GM19035 (cell line): ENCODE measurements at regions not wholly inside any gene's neighbourhood (a gene's known extent, or its start where the extent isn't known, plus 50 kb on each side); places are given as distances from the start of the nearest gene placed in this dataset.
"Not testable (repeated sequence)": the region's sequence is repeated elsewhere in the genome, so short reads cannot be mapped to it uniquely, and the experiment has no call there.

ENCODE experiments used
- ATAC-seq: cut with Tn5 transposase; IDR thresholded peaks from one replicate; pipeline ENCODE4 v1.9.1; 2021; ENCODE audit not compliant: unreplicated experiment

DNA sequence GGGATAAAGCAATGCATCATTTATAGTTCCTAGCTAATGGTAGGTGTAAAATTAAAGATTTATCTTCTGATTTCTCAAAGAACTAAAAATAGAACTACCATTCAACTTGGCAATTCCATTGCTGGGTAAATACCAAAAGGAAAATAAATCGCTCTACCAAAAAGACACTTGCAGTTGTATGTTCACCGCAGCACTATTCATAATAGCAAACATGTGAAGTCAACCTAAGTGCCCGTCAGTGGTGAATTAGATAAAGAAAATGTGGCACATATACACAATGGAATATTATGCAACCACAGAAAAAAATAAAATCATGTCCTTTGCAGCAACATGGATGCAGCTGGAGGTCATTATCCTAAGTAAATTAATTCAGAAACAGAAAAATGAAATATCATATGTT, 192.8 kb upstream of the ADRA1D start:
- ATAC-seq: no peak

DNA sequence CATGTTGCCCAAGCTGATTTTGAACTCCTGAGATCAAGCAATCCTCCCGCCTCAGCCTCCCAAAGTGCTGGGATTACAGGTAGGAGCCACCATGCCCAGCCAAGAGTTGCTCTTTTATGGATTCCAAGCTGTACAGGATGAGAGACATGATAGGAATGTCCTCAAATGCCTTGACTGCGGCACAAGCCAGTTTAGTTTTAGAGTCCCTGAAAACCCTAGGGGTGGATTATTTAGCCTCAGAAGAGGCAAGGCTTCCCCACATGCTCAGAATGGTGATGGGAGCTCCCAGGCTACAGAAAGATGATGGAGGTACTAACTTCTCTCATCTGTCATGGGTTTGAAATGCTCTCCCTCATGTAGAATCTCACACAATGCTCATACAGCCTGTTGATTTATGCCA, 192.1 kb upstream of the ADRA1D start:
- ATAC-seq: no peak

DNA sequence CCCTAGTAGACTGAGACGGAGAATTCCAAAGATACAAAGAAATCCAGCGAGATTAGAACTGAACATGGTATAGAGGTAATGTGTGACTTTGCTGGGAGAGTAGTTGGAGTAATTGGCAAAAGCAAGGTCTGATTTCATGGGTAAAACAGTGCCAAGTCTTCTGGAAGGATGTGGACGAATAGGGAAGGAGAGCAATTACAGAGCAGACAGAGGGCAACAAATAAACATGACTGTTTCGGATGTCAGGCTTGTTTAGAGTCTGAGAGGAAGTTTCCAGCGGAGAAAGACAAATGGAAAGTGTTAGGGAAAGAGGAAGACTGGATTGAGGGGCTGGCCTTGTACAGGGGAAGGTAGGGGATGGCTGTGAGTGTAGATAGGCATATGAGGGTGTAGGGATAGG, 190.4 kb upstream of the ADRA1D start:
- no peak for ATAC-seq

DNA sequence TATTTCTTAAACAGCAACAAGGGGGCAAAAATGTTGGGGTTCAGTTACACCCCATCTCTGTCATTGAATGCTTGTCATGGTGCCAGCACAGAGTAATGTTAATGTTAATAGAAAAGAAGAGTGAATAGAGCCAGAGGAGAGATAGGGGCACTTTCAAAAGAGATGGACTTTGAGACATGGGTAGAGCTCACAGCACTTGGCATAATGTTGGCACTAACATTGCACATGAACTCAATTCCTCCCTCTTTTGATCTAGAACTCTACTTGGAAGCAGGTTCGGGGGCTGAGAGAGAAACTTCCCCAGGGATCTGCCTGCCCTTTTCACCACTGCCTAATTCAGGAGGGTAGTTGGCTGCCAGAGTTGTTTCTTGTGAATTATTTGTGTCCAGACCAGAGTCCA, 188.0 kb upstream of the ADRA1D start:
- no peak for ATAC-seq

DNA sequence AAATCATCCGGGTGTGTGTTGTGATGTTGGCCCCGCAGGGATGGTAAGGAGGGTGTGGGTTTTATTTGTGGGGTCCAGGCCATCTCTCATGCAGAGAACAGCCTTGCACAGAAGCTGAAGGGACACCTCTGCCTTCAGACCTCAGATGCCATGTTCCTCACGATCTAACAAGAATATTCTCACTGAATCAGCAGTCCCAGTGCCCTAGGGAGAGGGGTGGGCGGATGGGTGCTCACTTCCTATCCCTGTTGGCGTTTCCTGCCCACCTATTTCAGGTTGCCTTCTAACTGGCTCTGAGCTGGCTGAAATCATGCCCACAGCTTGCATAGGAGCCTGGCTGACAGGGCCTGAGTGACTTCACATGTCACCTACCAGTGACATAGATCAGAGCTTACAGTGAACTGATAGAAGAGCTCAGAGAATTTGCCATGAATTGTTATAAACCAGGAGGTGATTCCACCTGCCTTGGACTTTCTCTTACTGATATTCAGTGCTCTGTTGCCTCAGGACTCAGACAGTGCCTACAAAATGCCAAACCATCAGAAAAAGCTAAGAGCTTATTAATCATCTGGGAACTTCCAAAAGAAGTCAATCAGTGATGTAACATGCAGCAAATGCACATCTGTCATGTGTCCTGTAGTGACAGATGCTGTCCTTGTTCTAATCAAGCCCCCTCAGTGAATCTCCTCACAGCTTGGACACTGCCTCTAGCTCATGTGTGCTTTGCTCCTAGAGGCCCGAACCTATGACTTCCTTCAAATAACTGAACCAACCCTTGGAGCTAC, 186.8 kb upstream of the ADRA1D start:
- no peak for ATAC-seq

DNA sequence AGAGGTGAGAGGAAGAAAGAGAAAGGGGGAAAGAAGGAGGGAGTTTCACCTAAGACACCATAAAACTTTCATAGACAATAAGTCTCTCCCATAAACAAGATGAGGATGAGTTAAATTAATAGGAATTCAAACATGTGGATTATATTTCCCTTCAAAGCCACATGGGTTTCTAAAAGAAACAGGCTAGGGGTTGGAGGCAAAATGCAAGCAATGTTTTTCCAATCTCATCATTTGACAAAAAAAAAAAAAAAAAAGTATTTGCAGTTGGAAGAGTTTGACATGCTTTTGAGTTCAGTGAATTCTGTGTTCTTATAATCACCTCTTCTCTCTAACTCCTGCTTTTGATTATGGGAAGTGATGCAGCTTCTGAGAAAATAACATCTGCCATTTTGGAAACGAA, 186.1 kb upstream of the ADRA1D start:
- ATAC-seq: no peak

DNA sequence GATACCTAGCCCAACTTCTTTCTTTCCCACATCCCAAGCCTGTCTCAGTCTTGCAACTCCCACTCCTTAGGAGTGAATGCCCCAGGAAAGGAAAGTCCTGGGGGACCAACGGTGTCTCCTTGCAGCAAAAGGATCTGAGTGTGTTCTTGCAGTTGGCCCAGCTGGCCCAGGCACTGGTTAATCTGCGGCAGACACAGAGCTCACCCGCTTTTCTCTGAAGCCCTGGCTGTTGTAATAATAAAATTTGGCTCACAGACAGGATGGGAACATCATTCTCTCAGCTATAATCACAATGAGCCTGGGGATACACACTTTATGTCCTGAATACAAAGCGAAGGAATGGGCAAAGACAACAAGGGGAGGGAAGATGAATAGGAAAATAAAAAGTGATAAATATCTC, 185.6 kb upstream of the ADRA1D start:
- ATAC-seq: no peak

DNA sequence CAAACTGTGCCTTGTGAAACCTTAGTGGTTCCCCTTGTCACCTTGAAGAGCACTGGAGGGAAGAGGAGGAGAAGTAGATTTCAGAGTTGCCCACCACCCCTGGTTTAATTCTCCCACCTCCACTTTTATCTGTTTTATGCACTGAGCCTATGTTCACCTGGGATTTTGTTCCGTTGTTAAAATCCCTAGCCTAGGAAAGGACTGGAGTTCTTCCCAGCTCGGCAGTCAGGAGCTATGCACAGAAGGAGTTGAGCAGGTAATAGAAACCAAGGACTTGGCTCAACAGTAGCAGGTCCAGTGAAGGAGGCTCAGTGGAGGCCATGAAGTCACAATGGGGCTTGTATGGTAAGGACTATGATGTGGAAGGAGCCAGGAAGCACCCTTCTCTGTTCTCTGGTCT, 182.4 kb upstream of the ADRA1D start:
- ATAC-seq: no peak

DNA sequence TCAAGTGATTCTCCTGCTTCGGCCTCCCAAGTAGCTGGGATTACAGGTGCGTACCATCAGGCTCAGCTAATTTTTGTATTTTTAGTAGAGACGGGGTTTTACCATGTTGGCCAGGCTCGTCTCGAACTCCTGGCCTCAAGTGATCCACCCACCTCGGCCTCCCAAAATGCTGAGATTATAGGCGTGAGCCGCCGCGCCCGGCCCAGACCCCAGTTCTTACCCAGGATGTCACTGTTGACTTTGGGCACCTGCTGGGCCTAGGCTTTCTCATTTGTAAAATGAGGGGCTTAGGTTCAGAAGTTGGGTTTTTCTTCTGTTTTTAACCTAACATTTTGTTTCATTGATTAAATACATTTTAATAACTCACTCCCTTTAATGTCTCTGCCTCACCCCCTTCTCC, 181.7 kb upstream of the ADRA1D start:
- not testable (repeated sequence) for ATAC-seq

DNA sequence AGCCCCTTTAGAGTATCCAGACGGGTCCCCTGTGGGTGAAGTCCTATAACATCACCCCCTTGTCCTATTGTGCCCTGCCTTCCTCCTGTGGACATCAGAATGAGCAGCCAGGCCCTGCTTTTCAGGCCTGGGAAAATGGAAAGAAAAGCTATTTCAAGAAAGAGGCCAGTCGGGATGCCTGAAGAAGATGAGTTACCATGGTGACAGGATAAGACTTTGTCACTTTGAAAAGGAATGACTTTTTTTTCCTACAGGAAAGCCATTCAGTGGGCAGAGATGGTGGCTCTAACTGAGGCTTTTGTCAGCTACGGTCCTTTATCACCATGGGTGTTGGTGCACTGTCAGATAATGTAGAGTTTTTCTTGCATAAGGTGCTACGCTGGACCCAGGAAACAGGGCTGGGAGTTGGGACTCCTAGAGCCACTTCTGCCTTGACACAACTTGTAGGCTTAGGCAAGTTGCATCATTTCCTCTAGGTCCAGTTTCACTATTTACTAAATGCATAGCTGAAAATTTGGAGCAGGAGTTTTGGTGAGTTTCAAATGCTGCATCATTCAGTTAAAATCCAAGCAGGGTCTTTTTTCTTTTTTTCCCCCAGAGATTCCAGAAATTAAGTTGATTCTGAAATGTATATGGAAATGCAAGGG, 179.0 kb upstream of the ADRA1D start:
- no peak for ATAC-seq

DNA sequence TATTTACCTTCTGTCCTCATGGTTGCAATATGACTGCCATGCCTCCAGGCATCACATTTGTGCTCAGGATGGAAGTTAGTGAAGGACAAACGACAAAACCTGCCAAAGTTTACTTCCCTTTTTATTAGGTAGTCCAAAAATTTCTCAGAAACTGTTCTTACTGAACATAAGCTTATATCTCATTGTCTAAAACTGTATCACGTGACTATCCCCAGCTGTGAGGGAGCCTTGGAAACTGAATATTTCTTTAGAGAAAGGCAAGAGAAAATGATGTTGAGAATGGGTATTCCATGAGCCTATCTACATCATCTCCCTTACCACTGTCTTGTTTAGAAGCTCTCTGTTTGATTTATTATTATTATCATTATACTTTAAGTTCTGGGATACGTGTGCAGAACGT, 169.1 kb upstream of the ADRA1D start:
- ATAC-seq: no peak

DNA sequence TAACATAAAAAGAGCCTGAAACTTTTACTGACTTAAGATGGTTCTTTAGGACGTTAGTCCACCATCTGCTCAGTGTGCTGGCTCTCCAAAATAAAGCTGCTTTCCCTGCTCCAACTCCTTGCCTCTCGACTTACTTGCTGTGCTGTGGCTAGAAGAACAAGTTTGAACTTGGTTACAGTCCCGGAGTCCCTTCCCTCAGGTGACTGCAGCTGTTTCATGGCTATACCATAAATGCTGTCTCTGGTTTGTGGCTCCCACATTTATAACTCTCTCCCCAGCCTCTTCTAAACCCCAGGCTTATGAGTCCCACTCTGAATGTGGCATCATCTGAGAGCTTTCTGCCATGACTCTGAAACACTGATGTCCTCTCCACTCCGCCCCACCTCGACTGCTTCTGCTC, 166.2 kb upstream of the ADRA1D start:
- ATAC-seq: no peak

DNA sequence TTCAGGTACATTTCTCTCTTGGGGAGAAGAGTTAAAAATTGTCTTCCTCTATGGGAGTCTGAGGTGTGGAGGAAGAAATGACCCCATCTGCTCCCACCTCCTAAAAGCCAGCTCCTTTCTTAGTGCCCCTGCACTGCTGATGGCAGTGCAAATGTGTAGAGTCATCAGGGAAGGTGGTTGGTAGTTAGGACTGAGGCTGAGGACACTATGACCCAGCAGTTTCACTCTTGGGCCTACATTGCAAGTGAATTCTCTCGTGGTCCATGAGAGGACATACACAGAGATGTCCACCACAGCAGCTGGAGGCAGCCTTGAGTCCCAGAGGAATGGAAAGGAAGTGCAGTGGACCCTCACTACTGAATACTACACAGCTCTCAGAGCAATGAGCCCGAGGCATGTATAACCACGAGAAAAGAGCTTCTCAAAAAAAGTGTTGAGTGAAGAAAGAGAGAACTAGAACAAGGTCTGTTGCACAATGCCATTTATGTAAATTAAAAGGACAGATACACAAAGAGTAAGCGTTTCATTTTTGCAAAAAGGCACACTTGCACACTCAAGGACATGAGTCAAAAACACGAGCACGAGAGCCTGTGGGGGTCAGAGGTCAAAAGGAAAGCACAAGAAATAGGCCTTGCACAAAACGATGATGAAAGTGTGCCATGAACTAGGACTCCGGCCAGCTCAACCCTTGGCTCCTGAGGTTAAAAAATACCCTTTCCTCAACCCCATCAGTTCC, 164.4 kb upstream of the ADRA1D start:
- ATAC-seq: no peak

DNA sequence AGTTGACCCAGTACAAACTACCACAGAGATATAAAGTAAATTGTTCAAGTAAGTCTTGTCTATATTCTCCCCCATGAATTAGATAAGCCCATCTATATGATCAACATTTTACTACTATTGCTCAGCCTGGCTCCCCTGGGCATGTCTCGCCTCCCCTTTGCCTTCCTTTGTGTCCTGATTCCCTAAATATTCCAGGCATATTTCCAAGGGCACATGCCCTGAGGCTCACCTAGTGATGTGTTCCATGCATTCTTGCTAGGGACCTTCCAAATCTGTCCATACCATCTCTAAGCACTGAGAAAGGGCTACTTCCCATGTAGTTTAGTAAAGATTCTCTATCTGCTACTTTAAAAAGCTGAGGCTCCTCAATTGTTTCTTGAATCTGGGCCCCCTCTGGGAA, 163.1 kb upstream of the ADRA1D start:
- ATAC-seq: no peak

DNA sequence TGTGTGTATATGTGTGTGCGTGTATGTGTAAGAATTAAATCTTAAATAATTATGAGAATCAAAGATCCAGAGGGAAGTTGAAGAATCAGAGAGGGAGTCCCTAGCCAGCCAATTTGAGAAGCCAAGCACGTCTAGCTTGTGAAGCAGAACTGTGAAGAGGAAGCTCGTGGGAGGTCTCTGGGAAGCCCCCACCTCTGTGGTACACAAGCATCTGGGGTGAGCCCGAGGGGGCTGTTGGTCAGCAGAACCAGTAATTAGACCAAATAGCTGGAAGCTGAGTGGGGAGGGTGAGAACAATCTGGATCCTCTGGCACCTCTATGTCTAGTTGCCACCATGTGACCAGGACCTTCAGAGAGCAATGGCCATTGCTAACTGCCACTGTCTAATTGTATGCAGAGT, 162.7 kb upstream of the ADRA1D start:
- no peak for ATAC-seq

DNA sequence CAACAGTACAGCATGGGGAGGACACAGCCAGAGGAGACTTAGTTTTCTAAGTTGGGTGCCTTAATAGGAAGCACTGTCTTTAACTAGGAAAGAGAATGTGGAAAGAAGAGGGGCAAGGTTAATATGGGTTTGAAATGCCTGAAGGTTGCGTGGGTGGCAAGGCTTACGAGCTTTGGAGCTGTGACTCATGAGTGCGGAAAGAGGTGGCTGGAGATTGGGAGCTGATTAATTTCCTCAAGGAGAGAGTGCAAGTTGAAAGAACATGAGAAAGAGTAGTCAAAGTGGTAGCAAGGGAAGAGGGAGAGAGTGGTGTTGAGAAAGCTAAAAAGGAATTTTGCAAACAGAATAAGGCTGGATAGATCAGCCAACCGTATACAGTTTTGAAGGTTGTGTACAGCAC, 157.5 kb upstream of the ADRA1D start:
- ATAC-seq: no peak

DNA sequence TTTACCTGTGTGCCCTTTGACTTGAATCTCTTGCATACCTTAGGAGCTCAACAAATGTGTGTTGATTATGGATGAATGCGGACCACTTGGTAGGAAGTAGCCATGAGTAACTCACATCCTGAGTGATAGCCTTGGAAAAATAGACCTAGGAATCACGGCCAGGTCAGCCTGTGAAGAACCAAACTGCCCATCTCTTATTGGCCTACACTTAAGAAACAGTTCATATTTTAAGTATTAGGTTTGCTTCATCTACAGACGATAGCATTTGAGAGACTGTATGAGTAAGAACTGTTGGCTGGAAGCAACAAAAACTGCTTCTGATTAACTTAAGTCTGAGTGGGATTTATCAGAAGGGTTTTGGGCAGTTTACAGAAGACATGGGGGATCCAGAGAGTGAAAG, 152.5 kb upstream of the ADRA1D start:
- ATAC-seq: no peak

DNA sequence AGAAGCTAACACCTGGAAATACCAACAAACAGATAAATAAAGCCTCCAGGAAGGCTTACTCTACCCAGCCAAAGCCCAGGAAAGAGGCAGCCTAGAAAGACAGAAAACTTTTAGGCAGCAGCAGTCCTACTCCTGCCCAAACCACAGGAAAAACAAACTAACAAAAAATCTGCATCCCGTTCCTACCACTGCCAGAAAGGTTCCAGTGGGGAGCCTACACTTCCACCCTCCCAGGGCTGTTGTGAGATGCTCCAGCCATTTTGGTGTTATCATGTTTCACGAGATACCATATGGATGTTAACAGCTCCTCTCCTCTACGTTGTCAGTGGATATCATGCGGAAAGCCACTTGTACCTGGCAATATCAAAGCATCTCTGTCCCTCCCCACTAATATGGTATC, 135.9 kb upstream of the ADRA1D start:
- no peak for ATAC-seq

DNA sequence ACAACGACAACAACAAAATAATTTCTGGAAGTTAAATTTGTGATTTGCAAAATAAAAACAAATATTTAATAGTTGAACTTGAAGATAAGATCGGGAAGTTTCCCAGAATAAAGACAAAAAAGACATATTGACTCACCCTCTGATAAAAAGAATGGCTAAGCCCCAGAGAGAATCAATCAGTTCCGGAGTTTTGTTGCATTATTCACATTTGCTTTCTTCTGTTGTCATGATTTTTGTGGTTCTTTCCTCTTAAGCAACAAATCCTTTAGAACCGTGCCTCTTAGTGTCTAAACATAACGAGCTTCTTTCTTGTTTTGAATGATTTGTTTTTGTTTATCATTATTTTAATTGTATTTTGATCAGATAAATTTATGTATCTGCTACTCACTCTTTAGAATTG, 134.9 kb upstream of the ADRA1D start:
- ATAC-seq: no peak

DNA sequence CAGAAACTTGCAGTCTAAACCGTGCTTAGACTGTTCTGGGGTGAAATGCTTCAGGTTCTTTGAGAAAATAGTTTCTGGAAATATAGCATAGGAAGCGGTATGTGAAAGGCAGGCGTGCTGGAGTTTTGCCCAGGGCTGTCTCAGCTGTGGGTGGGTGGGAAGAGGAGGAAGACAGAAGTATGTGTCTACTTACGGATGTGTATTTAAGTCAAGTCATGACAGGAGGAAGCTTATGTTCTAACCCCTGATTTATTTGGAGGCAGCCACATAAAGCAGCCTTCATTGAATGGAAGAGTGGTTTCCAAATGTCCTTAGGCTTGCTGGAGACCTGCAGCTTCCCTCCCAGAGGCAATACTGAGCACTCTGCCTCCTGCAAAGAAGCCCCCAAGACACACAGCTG, 126.8 kb upstream of the ADRA1D start:
- no peak for ATAC-seq

DNA sequence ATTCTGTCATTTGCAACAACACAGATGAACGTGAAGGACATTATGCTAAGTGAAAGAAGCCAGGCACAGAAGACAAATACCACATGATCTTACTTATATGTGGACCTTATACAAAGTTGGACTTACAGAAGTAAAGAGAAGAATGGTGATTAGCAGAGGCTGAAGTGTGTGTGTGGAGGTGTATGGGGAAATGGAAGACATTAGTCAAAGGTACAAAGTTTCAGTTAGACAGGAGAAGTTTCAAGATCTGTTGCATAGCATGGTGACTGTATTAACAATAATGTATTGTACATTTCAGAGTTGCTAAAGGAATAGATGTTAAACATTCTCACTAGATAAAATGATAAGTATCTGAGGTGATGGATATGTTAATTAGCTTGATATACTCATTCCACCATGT, 124.4 kb upstream of the ADRA1D start:
- ATAC-seq: no peak

DNA sequence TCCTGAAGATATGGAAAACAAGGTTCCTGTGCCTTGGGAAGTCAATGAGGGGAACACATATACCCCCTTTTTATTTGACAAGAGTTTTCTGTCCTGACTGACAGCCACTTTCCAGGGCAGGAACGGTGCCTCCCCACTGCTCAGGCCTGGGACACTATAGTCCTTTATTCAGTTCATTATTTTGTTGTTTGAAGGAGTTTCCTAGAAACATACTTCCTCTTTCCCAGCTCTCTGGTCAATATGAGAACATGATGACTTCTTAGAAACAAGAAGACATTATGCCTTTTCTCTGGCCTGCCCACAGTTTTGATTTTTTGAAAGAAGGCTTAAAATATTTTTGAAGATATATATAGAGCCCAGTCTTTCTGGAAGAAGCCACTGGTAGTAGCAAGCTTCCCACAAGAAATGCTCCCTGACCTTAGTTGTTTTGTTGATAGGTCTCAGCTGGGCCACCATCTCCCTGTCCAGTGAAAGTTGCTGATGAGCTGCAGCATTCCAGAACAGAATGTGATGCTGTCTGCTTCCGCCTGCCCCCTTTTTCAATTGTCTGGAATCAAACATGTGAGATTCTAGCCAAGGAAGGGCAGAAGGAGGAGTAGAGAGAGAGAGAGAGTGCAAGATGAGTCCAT, 122.7 kb upstream of the ADRA1D start:
- ATAC-seq: no peak
